Liver (tissue), 8 donors: ENCODE measurements at regions not wholly inside any gene's neighbourhood (a gene's known extent, or its start where the extent isn't known, plus 50 kb on each side); places are given as distances from the start of the nearest gene placed in this dataset.

Source experiments
- DNase-seq: peaks from one replicate; pipeline ENCODE4 v3.0.0-alpha.2; 2017; ENCODE audit warnings: low spot score
- H3K27ac ChIP-seq, 2 donors: one replicate each; pipeline ENCODE4 v1.7.0; 2013; ENCODE audit warnings: inconsistent platforms in 2 of 2, low read length in 2 of 2, control low read depth in 1 of 2, low read depth in 1 of 2, mild to moderate bottlenecking in 1 of 2
- H3K27me3 ChIP-seq, 4 donors: one replicate each; pipeline versions ENCODE4 v1.6.1 to v1.7.0; 2013; ENCODE audit warnings: low read length in 3 of 4, inconsistent platforms in 1 of 4, mild to moderate bottlenecking in 1 of 4, moderate library complexity in 1 of 4; ENCODE audit not compliant: control insufficient read depth in 4 of 4, insufficient read depth in 4 of 4
- H3K36me3 ChIP-seq, 4 donors: one replicate each; pipeline versions ENCODE4 v1.6.1 to v1.7.0; 2013; ENCODE audit warnings: low read length in 3 of 4, mild to moderate bottlenecking in 3 of 4, low read depth in 1 of 4, moderate library complexity in 1 of 4; ENCODE audit not compliant: control insufficient read depth in 4 of 4, insufficient read depth in 3 of 4
- H3K4me1 ChIP-seq, 4 donors: one replicate each; pipeline versions ENCODE4 v1.6.1 to v1.7.0; 2013; ENCODE audit warnings: low read length in 3 of 4, mild to moderate bottlenecking in 3 of 4, moderate library complexity in 1 of 4; ENCODE audit not compliant: control insufficient read depth in 4 of 4, insufficient read depth in 4 of 4
- H3K4me3 ChIP-seq, 3 donors: one replicate each; pipeline versions ENCODE4 v1.6.1 to v1.7.0; 2013; ENCODE audit warnings: low read length in 3 of 3, control low read depth in 1 of 3, low read depth in 1 of 3, mild to moderate bottlenecking in 1 of 3
- H3K9ac ChIP-seq, 2 donors: one replicate each; pipeline ENCODE4 v1.7.0; 2013; ENCODE audit warnings: low read length in 2 of 2, mild to moderate bottlenecking in 2 of 2, moderate library complexity in 2 of 2, control low read depth in 1 of 2, low read depth in 1 of 2
- H3K9me3 ChIP-seq, 4 donors: one replicate each; pipeline versions ENCODE4 v1.6.1 to v1.7.0; 2013; ENCODE audit warnings: low read length in 3 of 4; ENCODE audit not compliant: control insufficient read depth in 4 of 4
- ATF3 ChIP-seq: IDR thresholded peaks from 2 replicates; pipeline ENCODE4 v1.6.1; 2016; ENCODE audit warnings: antibody characterized with exemption
- CTCF ChIP-seq: fragments of 150-350 bp; IDR thresholded peaks from 2 replicates; pipeline ENCODE4 v1.5.1; 2017; ENCODE audit warnings: improper control_type of control experiment, low read depth, low read length; ENCODE audit not compliant: missing input control
- EGR1 ChIP-seq, 2 donors: IDR thresholded peaks; 2 replicates each; pipeline ENCODE4 v1.6.1; 2016 to 2018; ENCODE audit warnings: antibody characterized with exemption in 2 of 2, low read depth in 2 of 2
- FOXA1 ChIP-seq: IDR thresholded peaks from 2 replicates; pipeline ENCODE4 v1.6.1; 2016; ENCODE audit warnings: antibody characterized with exemption
- FOXA2 ChIP-seq: IDR thresholded peaks from 2 replicates; pipeline ENCODE4 v1.6.1; 2016; ENCODE audit warnings: antibody characterized with exemption
- GABPA ChIP-seq, 2 donors: IDR thresholded peaks in 1 of 2; conservative IDR thresholded peaks in 1 of 2; 2 replicates each; pipeline ENCODE4 v1.6.1; 2016; ENCODE audit warnings: antibody characterized with exemption in 2 of 2, mild to moderate bottlenecking in 1 of 2, moderate library complexity in 1 of 2
- HNF4A ChIP-seq, 2 donors: conservative IDR thresholded peaks; 2 replicates each; pipeline ENCODE4 v1.6.1; 2016; ENCODE audit warnings: antibody characterized with exemption in 2 of 2, mild to moderate bottlenecking in 2 of 2
- HNF4G ChIP-seq: IDR thresholded peaks from 2 replicates; pipeline ENCODE4 v1.6.1; 2016; ENCODE audit warnings: antibody characterized with exemption
- JUND ChIP-seq, 2 donors: IDR thresholded peaks; 2 replicates each; pipeline ENCODE4 v1.6.1; 2016; ENCODE audit warnings: antibody characterized with exemption in 2 of 2
- MAX ChIP-seq: IDR thresholded peaks from 2 replicates; pipeline ENCODE4 v1.6.1; 2016; ENCODE audit warnings: antibody characterized with exemption
- NR2F2 ChIP-seq: IDR thresholded peaks from 2 replicates; pipeline ENCODE4 v1.6.1; 2016; ENCODE audit warnings: antibody characterized with exemption
- RAD21 ChIP-seq, 2 donors: IDR thresholded peaks; 2 replicates each; pipeline ENCODE4 v1.6.1; 2016; ENCODE audit warnings: antibody characterized with exemption in 2 of 2, mild to moderate bottlenecking in 2 of 2
- REST ChIP-seq: IDR thresholded peaks from 2 replicates; pipeline ENCODE4 v1.6.1; 2016; ENCODE audit warnings: antibody characterized with exemption, mild to moderate bottlenecking
- RXRA ChIP-seq, 2 donors: IDR thresholded peaks; 2 replicates each; pipeline ENCODE4 v1.6.1; 2017 to 2018; ENCODE audit warnings: antibody characterized with exemption in 2 of 2, mild to moderate bottlenecking in 1 of 2
- SP1 ChIP-seq: IDR thresholded peaks from 2 replicates; pipeline ENCODE4 v1.6.1; 2018; ENCODE audit warnings: antibody characterized with exemption, mild to moderate bottlenecking
- TAF1 ChIP-seq: conservative IDR thresholded peaks from 2 replicates; pipeline ENCODE4 v1.6.1; 2016; ENCODE audit warnings: antibody characterized with exemption, mild to moderate bottlenecking
- YY1 ChIP-seq: IDR thresholded peaks from 2 replicates; pipeline ENCODE4 v1.6.1; 2016; ENCODE audit warnings: antibody characterized with exemption, mild to moderate bottlenecking
- ZBTB33 ChIP-seq: IDR thresholded peaks from 2 replicates; pipeline ENCODE4 v1.6.1; 2016; ENCODE audit warnings: antibody characterized with exemption
- WGBS: extraction: QIAGEN DNeasy Blood & Tissue Kit; methylation state at CpG from one replicate; pipeline ENCODE4 v1.1.7; 2013; 5-methylcytosine and 5-hydroxymethylcytosine counted together
- donor health status: healthy.
- donor health status: healthy.
- donor health status: healthy.
- donor health status: healthy.
- donor health status: healthy.

GRCh38 chr4:89166971-89167475, 55.7 kb downstream of the TIGD2 start:
- no peak for TF ChIP-seq ZBTB33
- no peak for TF ChIP-seq RXRA (IDR thresholded peaks at IDR 0.05)
- TF ChIP-seq REST: no peak
- no peak for TF ChIP-seq CTCF
- no peak for TF ChIP-seq HNF4A (conservative IDR thresholded peaks at IDR 0.05)
- TF ChIP-seq MAX: no peak
- no peak for TF ChIP-seq NR2F2
- no peak for TF ChIP-seq YY1
- Histone ChIP-seq H3K9me3 (no peaks in the 10 kb centered on the region), H3K27me3 (no peaks in the 10 kb centered on the region), H3K9ac (no peak overlapping the region), H3K4me3 (no peak overlapping the region), H3K4me1 (peaks cover 0 to 2% (median 0%) of the 10 kb centered on the region in 4 donors), H3K36me3 (no peaks in the 10 kb centered on the region), H3K27ac (no peak overlapping the region)
- no peak for DNase-seq

- Histone ChIP-seq H3K4me1 (peaks cover 0 to 2% (median 0%) of the 10 kb centered on the region in 4 donors), H3K9ac (no peak overlapping the region), H3K27ac (no peak overlapping the region), H3K9me3 (no peaks in the 10 kb centered on the region), H3K4me3 (no peak overlapping the region), H3K27me3 (no peaks in the 10 kb centered on the region), H3K36me3 (no peaks in the 10 kb centered on the region)
- WGBS: 94% methylated on average over 1 of the region's 1 CpG
- DNase-seq: no peak
- TF ChIP-seq TAF1: no peak
- TF ChIP-seq NR2F2: no peak
- no peak for TF ChIP-seq HNF4A (conservative IDR thresholded peaks at IDR 0.05)
- TF ChIP-seq EGR1 (IDR thresholded peaks at IDR 0.05; ENCODE audit: low read depth in 2 of 2): no peak
- no peak for TF ChIP-seq RAD21 (IDR thresholded peaks at IDR 0.05)
- TF ChIP-seq CTCF: no peak
- TF ChIP-seq GABPA (IDR thresholded peaks at IDR 0.05 in 1 of 2, conservative IDR thresholded peaks at IDR 0.05 in 1 of 2): no peak
- TF ChIP-seq FOXA1: no peak
- TF ChIP-seq HNF4G: no peak
- no peak for TF ChIP-seq YY1
- TF ChIP-seq ATF3: no peak
- no peak for TF ChIP-seq JUND (IDR thresholded peaks at IDR 0.05)
- TF ChIP-seq REST: no peak
- TF ChIP-seq FOXA2: no peak
- no peak for TF ChIP-seq RXRA (IDR thresholded peaks at IDR 0.05)
- no peak for TF ChIP-seq SP1
These were observed 60.0 kb downstream of the TIGD2 start for GRCh38 chr4:89171176-89171805.
